Gastroesophageal sphincter (tissue), 4 donors: ENCODE measurements at regions not wholly inside any gene's neighbourhood (a gene's known extent, or its start where the extent isn't known, plus 50 kb on each side); places are given as distances from the start of the nearest gene placed in this dataset.

ENCODE experiments used
- ATAC-seq: fragments of 150-250 bp; one replicate; pipeline ENCODE4 v1.9.1; 2016; ENCODE audit warnings: mild to moderate bottlenecking, moderate library complexity
- H3K27ac ChIP-seq, 4 donors: fragments of 200-600 bp; sonication (generic) in 3 of 4; 1 replicate in 3 of 4; 2 replicates in 1 of 4; pipeline ENCODE4 v1.5.1; 2016 to 2019
- H3K27me3 ChIP-seq: fragments of 200-600 bp; sonication (generic); one replicate; pipeline ENCODE4 v1.5.1; 2019
- H3K36me3 ChIP-seq, 2 donors: fragments of 200-600 bp; sonication (generic); one replicate each; pipeline ENCODE4 v1.5.1; 2019; ENCODE audit warnings: control low read depth in 1 of 2
- H3K4me1 ChIP-seq, 3 donors: fragments of 200-600 bp; sonication (generic); 1 replicate in 2 of 3; 2 replicates in 1 of 3; pipeline ENCODE4 v1.5.1; 2016 to 2019; ENCODE audit warnings: control low read depth in 2 of 3
- H3K4me3 ChIP-seq, 2 donors: fragments of 200-600 bp; sonication (generic); one replicate each; pipeline ENCODE4 v1.5.1; 2019; ENCODE audit warnings: mild to moderate bottlenecking in 1 of 2, moderate library complexity in 1 of 2
- H3K9me3 ChIP-seq, 3 donors: fragments of 200-600 bp; sonication (generic); one replicate each; pipeline ENCODE4 v1.5.1; 2017 to 2019; ENCODE audit warnings: control low read depth in 2 of 3
- CTCF ChIP-seq, 4 experiments: fragments of 200-600 bp in 2 of 4; fragments of 450-650 bp in 2 of 4; sonication (generic) in 1 of 4; IDR thresholded peaks; one replicate each; pipeline ENCODE4 v1.5.1; 2017 to 2019; ENCODE audit warnings: antibody characterized with exemption in 4 of 4, mild to moderate bottlenecking in 2 of 4, moderate library complexity in 2 of 4
- EP300 ChIP-seq: sonication (generic); formaldehyde crosslinking; IDR thresholded peaks from one replicate; pipeline ENCODE4 v1.6.1; 2017; ENCODE audit warnings: antibody characterized with exemption, mild to moderate bottlenecking
- POLR2A ChIP-seq, 2 donors: fragments of 450-650 bp; IDR thresholded peaks; one replicate each; pipeline ENCODE4 v1.6.1; 2017; ENCODE audit warnings: antibody characterized with exemption in 2 of 2, mild to moderate bottlenecking in 2 of 2, moderate library complexity in 1 of 2
- POLR2AphosphoS5 ChIP-seq: sonication (generic); formaldehyde crosslinking; IDR thresholded peaks from one replicate; pipeline ENCODE4 v1.6.1; 2017; ENCODE audit warnings: antibody characterized with exemption
- WGBS, 2 donors: methylation state at CpG; one replicate each; pipeline ENCODE4 v1.1.5; 2018; ENCODE audit warnings: low coverage in 1 of 2; 5-methylcytosine and 5-hydroxymethylcytosine counted together

- Histone ChIP-seq H3K9me3 (no peaks in the 10 kb centered on the region), H3K36me3 (no peaks in the 10 kb centered on the region), H3K4me3 (no peak overlapping the region), H3K4me1 (no peaks in the 10 kb centered on the region), H3K27ac (no peak overlapping the region), H3K27me3 (peaks cover 13% of the 10 kb centered on the region)
- 13 to 16% methylated on average over 8 of the region's 10 CpGs for WGBS, 2 donors
- TF ChIP-seq POLR2A (IDR thresholded peaks at IDR 0.05) (no peak), POLR2AphosphoS5 (no peak), CTCF (IDR thresholded peaks at IDR 0.05) (no peak), EP300 (no peak)
- no peak for ATAC-seq
Observed at GRCh38 chr1:63087966-63088365, 234.4 kb upstream of the FOXD3 start.

- no peaks in the 10 kb centered on the region for H3K9me3 ChIP-seq
- H3K27ac ChIP-seq: no peak overlapping the region
- no peak for ATAC-seq
- H3K4me3 ChIP-seq: no peak overlapping the region
- H3K36me3 ChIP-seq: no peaks in the 10 kb centered on the region
- WGBS, 2 donors: 18 to 22% methylated on average over 2 of the region's 2 CpGs
- no peaks in the 10 kb centered on the region for H3K4me1 ChIP-seq
- TF ChIP-seq POLR2AphosphoS5 (no peak), POLR2A (IDR thresholded peaks at IDR 0.05) (no peak), EP300 (no peak), CTCF (IDR thresholded peaks at IDR 0.05) (no peak)
- H3K27me3 ChIP-seq: peaks cover 7% of the 10 kb centered on the region
Observed at GRCh38 chr1:63099188-63099587, 223.2 kb upstream of the FOXD3 start.

- Histone ChIP-seq H3K27ac (no peak overlapping the region), H3K9me3 (no peaks in the 10 kb centered on the region), H3K36me3 (no peaks in the 10 kb centered on the region), H3K4me3 (no peak overlapping the region), H3K27me3 (peaks cover 7% of the 10 kb centered on the region), H3K4me1 (no peaks in the 10 kb centered on the region)
- ATAC-seq: no peak
- WGBS, 2 donors: 79 to 85% methylated on average over 2 to 3 of the region's 3 CpGs
- TF ChIP-seq CTCF (IDR thresholded peaks at IDR 0.05) (no peak), POLR2AphosphoS5 (no peak), POLR2A (IDR thresholded peaks at IDR 0.05) (no peak), EP300 (no peak)
Observed at GRCh38 chr1:63101336-63101735, 221.0 kb upstream of the FOXD3 start.

GRCh38 chr1:63103682-63104081 lies 218.7 kb upstream of the FOXD3 start:
- Histone ChIP-seq H3K27me3 (peaks cover 7% of the 10 kb centered on the region), H3K4me1 (no peaks in the 10 kb centered on the region), H3K27ac (no peak overlapping the region), H3K9me3 (no peaks in the 10 kb centered on the region), H3K4me3 (no peak overlapping the region), H3K36me3 (no peaks in the 10 kb centered on the region)
- TF ChIP-seq POLR2A (IDR thresholded peaks at IDR 0.05): no peak
- TF ChIP-seq POLR2AphosphoS5: no peak
- TF ChIP-seq EP300: no peak
- TF ChIP-seq CTCF (IDR thresholded peaks at IDR 0.05): no peak
- 0 to 21% methylated on average over 1 of the region's 1 CpG for WGBS, 2 donors
- no peak for ATAC-seq

GRCh38 chr1:63107066-63107465 lies 215.3 kb upstream of the FOXD3 start:
- Histone ChIP-seq H3K27me3 (peaks cover under 1% of the 10 kb centered on the region), H3K4me3 (no peak overlapping the region), H3K27ac (no peak overlapping the region), H3K4me1 (no peaks in the 10 kb centered on the region), H3K9me3 (no peaks in the 10 kb centered on the region), H3K36me3 (no peaks in the 10 kb centered on the region)
- ATAC-seq: no peak
- TF ChIP-seq POLR2A (IDR thresholded peaks at IDR 0.05): no peak
- 6 to 38% methylated on average over 1 of the region's 1 CpG for WGBS, 2 donors

GRCh38 chr1:63108206-63108605 lies 214.2 kb upstream of the FOXD3 start:
- 42 to 44% methylated on average over 1 of the region's 1 CpG for WGBS, 2 donors
- ATAC-seq: no peak
- no peak for TF ChIP-seq CTCF (IDR thresholded peaks at IDR 0.05)
- no peak for TF ChIP-seq EP300
- no peak for TF ChIP-seq POLR2AphosphoS5
- TF ChIP-seq POLR2A (IDR thresholded peaks at IDR 0.05): no peak

More at GRCh38 chr1:63108206-63108605, 214.2 kb upstream of the FOXD3 start:
- H3K36me3 ChIP-seq: no peaks in the 10 kb centered on the region
- H3K9me3 ChIP-seq: no peaks in the 10 kb centered on the region
- H3K27ac ChIP-seq: no peak overlapping the region
- H3K4me3 ChIP-seq: no peak overlapping the region
- no peaks in the 10 kb centered on the region for H3K27me3 ChIP-seq
- H3K4me1 ChIP-seq: no peaks in the 10 kb centered on the region
